WTC11 (cell line): ENCODE measurements at regions not wholly inside any gene's neighbourhood (a gene's known extent, or its start where the extent isn't known, plus 50 kb on each side); places are given as distances from the start of the nearest gene placed in this dataset.

Source experiments
- CREB1 ChIP-seq: sonication (generic); formaldehyde crosslinking; IDR thresholded peaks from 2 replicates; pipeline ENCODE4 v1.8.0; 2023; ENCODE audit warnings: mild to moderate bottlenecking, missing genetic modification reagents
- CTCF ChIP-seq: fragments of 200-600 bp; IDR thresholded peaks from 2 replicates; pipeline ENCODE4 v1.8.0; 2022; ENCODE audit warnings: antibody characterized with exemption
- E2F5 ChIP-seq: sonication (generic); formaldehyde crosslinking; IDR thresholded peaks from 2 replicates; pipeline ENCODE4 v1.8.1; 2022; ENCODE audit warnings: mild to moderate bottlenecking, moderate library complexity, missing genetic modification reagents
- ESRRA ChIP-seq: sonication (generic); formaldehyde crosslinking; IDR thresholded peaks from 2 replicates; pipeline ENCODE4 v1.8.1; 2022; ENCODE audit warnings: mild to moderate bottlenecking, missing genetic modification reagents, borderline replicate concordance
- FOXJ3 ChIP-seq: sonication (generic); formaldehyde crosslinking; IDR thresholded peaks from 2 replicates; pipeline ENCODE4 v1.9.0; 2021; ENCODE audit warnings: missing genetic modification reagents, mild to moderate bottlenecking, borderline replicate concordance
- JUN ChIP-seq: sonication (generic); formaldehyde crosslinking; IDR thresholded peaks from 2 replicates; pipeline ENCODE4 v1.8.0; 2023; ENCODE audit warnings: mild to moderate bottlenecking, missing genetic modification reagents
- KAT7 ChIP-seq: sonication (generic); formaldehyde crosslinking; IDR thresholded peaks from 2 replicates; pipeline ENCODE4 v1.8.1; 2023; ENCODE audit warnings: missing genetic modification reagents, mild to moderate bottlenecking, borderline replicate concordance
- SMAD4 ChIP-seq: sonication (generic); formaldehyde crosslinking; IDR thresholded peaks from 2 replicates; pipeline ENCODE4 v1.8.0; 2022; ENCODE audit warnings: mild to moderate bottlenecking, missing genetic modification reagents
- SOX15 ChIP-seq: fragments of 250-450 bp; sonication (Bioruptor Pico); IDR thresholded peaks from 2 replicates; pipeline ENCODE4 v1.9.0; 2021; ENCODE audit warnings: mild to moderate bottlenecking
- SP1 ChIP-seq: sonication (generic); formaldehyde crosslinking; conservative IDR thresholded peaks from 2 replicates; pipeline ENCODE4 v1.8.1; 2022; ENCODE audit warnings: missing genetic modification reagents
- TCF7 ChIP-seq: sonication (generic); formaldehyde crosslinking; IDR thresholded peaks from 2 replicates; pipeline ENCODE4 v1.8.0; 2022; ENCODE audit warnings: mild to moderate bottlenecking, low read depth, missing genetic modification reagents, moderate library complexity
- ZBTB21 ChIP-seq: sonication (generic); formaldehyde crosslinking; IDR thresholded peaks from 2 replicates; pipeline ENCODE4 v1.8.1; 2023; ENCODE audit warnings: mild to moderate bottlenecking, missing genetic modification reagents, borderline replicate concordance
- ZNF671 ChIP-seq: fragments of 250-450 bp; sonication (Bioruptor Pico); IDR thresholded peaks from 2 replicates; pipeline ENCODE4 v1.8.0; 2021; ENCODE audit warnings: mild to moderate bottlenecking

- no peak for TF ChIP-seq ZNF671 (CRISPR knock-in tag)
- no peak for TF ChIP-seq ESRRA (CRISPR knock-in tag)
- no peak for TF ChIP-seq E2F5 (CRISPR knock-in tag)
- no peak for TF ChIP-seq CTCF
- no peak for TF ChIP-seq SP1
- no peak for TF ChIP-seq KAT7 (CRISPR knock-in tag)
- no peak for TF ChIP-seq SMAD4 (CRISPR knock-in tag)
- TF ChIP-seq CREB1 (CRISPR knock-in tag) = no peak
- TF ChIP-seq JUN (CRISPR knock-in tag) = no peak
- TF ChIP-seq SOX15 = no peak
- TF ChIP-seq FOXJ3 (CRISPR knock-in tag) = no peak
- no peak for TF ChIP-seq ZBTB21
- TF ChIP-seq TCF7 (CRISPR knock-in tag) = no peak
These were observed 120.8 kb downstream of the PTCSC3 start for GRCh38 chr14:36055681-36056225.
